Embryonic facial prominence (tissue), 1 donor: ENCODE measurements at regions not wholly inside any gene's neighbourhood (a gene's known extent, or its start where the extent isn't known, plus 50 kb on each side); places are given as distances from the start of the nearest gene placed in this dataset.
A peak's percentile ranks its signal among the peaks of the same experiment; 100 is the strongest.

Experiments
- DNase-seq: peaks from one replicate; pipeline ENCODE4 v3.0.0-alpha.2; 2016; ENCODE audit errors: extremely low spot score

GRCh38 chr2:220913384-220913783 lies 658.7 kb downstream of the EPHA4 start:
- DNase-seq = no peak

GRCh38 chr2:220915092-220915623 lies 656.9 kb downstream of the EPHA4 start:
- DNase-seq = no peak

- no peak for DNase-seq
Observed at GRCh38 chr2:220916931-220917330, 655.2 kb downstream of the EPHA4 start.

GRCh38 chr2:220930271-220931076 lies 641.6 kb downstream of the EPHA4 start:
- peak; percentile 33 for DNase-seq

- DNase-seq = no peak
Observed at GRCh38 chr2:220931491-220931890, 640.6 kb downstream of the EPHA4 start.

GRCh38 chr2:220932041-220932440 lies 640.1 kb downstream of the EPHA4 start:
- DNase-seq = no peak

GRCh38 chr2:220935789-220936321 lies 636.2 kb downstream of the EPHA4 start:
- DNase-seq = no peak

GRCh38 chr2:220936641-220937197 lies 635.4 kb downstream of the EPHA4 start:
- DNase-seq = no peak

GRCh38 chr2:220937245-220937644 lies 634.9 kb downstream of the EPHA4 start:
- no peak for DNase-seq

- no peak for DNase-seq
Observed at GRCh38 chr2:220940646-220941045, 631.5 kb downstream of the EPHA4 start.

- DNase-seq = no peak
Observed at GRCh38 chr2:220941683-220942082, 630.4 kb downstream of the EPHA4 start.

- DNase-seq = no peak
Observed at GRCh38 chr2:220946552-220946951, 625.6 kb downstream of the EPHA4 start.

- no peak for DNase-seq
Observed at GRCh38 chr2:220948579-220948978, 623.5 kb downstream of the EPHA4 start.

GRCh38 chr2:220949466-220949865 lies 622.6 kb downstream of the EPHA4 start:
- DNase-seq = no peak

- DNase-seq = no peak
Observed at GRCh38 chr2:220955776-220956175, 616.3 kb downstream of the EPHA4 start.

- no peak for DNase-seq
Observed at GRCh38 chr2:220956429-220956828, 615.7 kb downstream of the EPHA4 start.

- DNase-seq = no peak
Observed at GRCh38 chr2:220959391-220959802, 612.7 kb downstream of the EPHA4 start.

- no peak for DNase-seq
Observed at GRCh38 chr2:220961143-220961860, 610.8 kb downstream of the EPHA4 start.

- no peak for DNase-seq
Observed at GRCh38 chr2:220962556-220962955, 609.5 kb downstream of the EPHA4 start.

GRCh38 chr2:220963076-220963475 lies 609.0 kb downstream of the EPHA4 start:
- DNase-seq = no peak

- no peak for DNase-seq
Observed at GRCh38 chr2:220963930-220964329, 608.2 kb downstream of the EPHA4 start.

- DNase-seq = no peak
Observed at GRCh38 chr2:220966636-220967035, 605.5 kb downstream of the EPHA4 start.
